H1 (cell line): ENCODE measurements at regions not wholly inside any gene's neighbourhood (a gene's known extent, or its start where the extent isn't known, plus 50 kb on each side); places are given as distances from the start of the nearest gene placed in this dataset.

ENCODE experiments used
- CTCF ChIA-PET: fragments of 300-600 bp; sonication (Branson Sonifier 250); formaldehyde crosslinking; loops from one replicate; lab custom pipeline; 2021; ENCODE audit not compliant: partially characterized antibody; lab: Charles Lee
- POLR2A ChIA-PET: fragments of 300-600 bp; sonication (Branson Sonifier 250); formaldehyde crosslinking; loops from one replicate; lab custom pipeline; 2021; ENCODE audit warnings: inconsistent platforms; ENCODE audit not compliant: partially characterized antibody; lab: Charles Lee
- DNase-seq, 2 experiments: peaks; one replicate each; pipeline versions ENCODE4 v3.0.0 to v3.0.0-alpha.2; 2010 to 2022; ENCODE audit warnings: low spot score in 2 of 2, low read depth in 1 of 2, mixed read lengths in 1 of 2
- FAIRE-seq: peaks from 2 replicates; lab custom pipeline; 2011; peaks lifted over from hg19 to GRCh38; lab: Jason Lieb, UNC
- H2AFZ ChIP-seq: 2 replicates; pipeline ENCODE4 v1.8.1; 2012; ENCODE audit warnings: low read length, inconsistent platforms
- H2AK5ac ChIP-seq: 2 replicates; pipeline ENCODE4 v1.6.1; 2013; ENCODE audit warnings: low read depth, low read length
- H2BK120ac ChIP-seq: replicated peaks from 2 replicates; pipeline ENCODE3; 2013; ENCODE audit warnings: low read depth, low read length, inconsistent platforms
- H2BK12ac ChIP-seq: 2 replicates; pipeline ENCODE4 v1.6.1; 2013; ENCODE audit warnings: low read depth, low read length
- H2BK15ac ChIP-seq: 2 replicates; pipeline ENCODE4 v1.6.1; 2013; ENCODE audit warnings: low read length
- H2BK20ac ChIP-seq: 2 replicates; pipeline ENCODE4 v1.6.1; 2013; ENCODE audit warnings: low read length
- H2BK5ac ChIP-seq: 2 replicates; pipeline ENCODE4 v1.6.1; 2013; ENCODE audit warnings: low read depth, low read length
- H3K14ac ChIP-seq: 2 replicates; pipeline ENCODE4 v1.6.1; 2013; ENCODE audit warnings: inconsistent platforms; ENCODE audit not compliant: insufficient read length
- H3K18ac ChIP-seq: 2 replicates; pipeline ENCODE4 v1.6.1; 2013; ENCODE audit warnings: low read length; ENCODE audit errors: extremely low read depth
- H3K23ac ChIP-seq: 2 replicates; pipeline ENCODE4 v1.6.1; 2013; ENCODE audit warnings: inconsistent platforms; ENCODE audit not compliant: insufficient read length
- H3K23me2 ChIP-seq: 2 replicates; pipeline ENCODE4 v1.6.1; 2013; ENCODE audit warnings: low read depth, low read length
- H3K27ac ChIP-seq: 2 replicates; pipeline ENCODE4 v1.6.1; 2011; ENCODE audit warnings: low read depth, low read length, inconsistent platforms
- H3K27me3 ChIP-seq, 4 experiments: replicated peaks in 1 of 4; 1 replicate in 1 of 4; 2 replicates in 3 of 4; pipeline versions ENCODE4 v1.6.1 to v1.8.1; 2011 to 2013; ENCODE audit warnings: low read length in 3 of 4, mild to moderate bottlenecking in 3 of 4, inconsistent platforms in 2 of 4, mixed read lengths in 2 of 4, moderate library complexity in 1 of 4; ENCODE audit not compliant: control insufficient read depth in 3 of 4, insufficient read depth in 3 of 4; ENCODE audit errors: extremely low read depth in 1 of 4
- H3K36me3 ChIP-seq, 4 experiments: 2 replicates each; pipeline versions ENCODE4 v1.6.1 to v1.8.1; 2011 to 2013; ENCODE audit warnings: mild to moderate bottlenecking in 4 of 4, low read length in 3 of 4, moderate library complexity in 2 of 4, control low read depth in 1 of 4, inconsistent platforms in 1 of 4; ENCODE audit not compliant: insufficient read depth in 4 of 4, control insufficient read depth in 2 of 4
- H3K4ac ChIP-seq: replicated peaks from 2 replicates; pipeline ENCODE3; 2013; ENCODE audit warnings: low read length, low read depth, mixed read lengths, inconsistent platforms; ENCODE audit not compliant: insufficient read length
- H3K4me1 ChIP-seq, 4 experiments: replicated peaks in 1 of 4; 1 replicate in 1 of 4; 2 replicates in 3 of 4; pipeline versions ENCODE4 v1.6.1 to v1.8.1; 2011 to 2013; ENCODE audit warnings: low read length in 3 of 4, inconsistent platforms in 2 of 4, mixed read lengths in 1 of 4; ENCODE audit not compliant: insufficient read depth in 4 of 4, control insufficient read depth in 3 of 4
- H3K4me2 ChIP-seq, 2 experiments: 2 replicates each; pipeline versions ENCODE4 v1.6.1 to v1.8.1; 2011 to 2013; ENCODE audit warnings: low read depth in 2 of 2, low read length in 2 of 2, control low read depth in 1 of 2, inconsistent platforms in 1 of 2, mild to moderate bottlenecking in 1 of 2; ENCODE audit not compliant: insufficient read depth in 1 of 2
- H3K4me3 ChIP-seq, 4 experiments: fragments of 200-600, 300-600 bp in 1 of 4; sonication (generic), shearing (Covaris generic), sonication (Bioruptor Twin) in 1 of 4; 2 replicates each; pipeline versions ENCODE4 v1.5.1 to v1.8.1; 2011 to 2016; ENCODE audit warnings: low read length in 4 of 4, low read depth in 3 of 4, control low read depth in 2 of 4, inconsistent platforms in 2 of 4, mild to moderate bottlenecking in 2 of 4, mixed read lengths in 1 of 4, moderate library complexity in 1 of 4; ENCODE audit not compliant: insufficient read depth in 2 of 4; ENCODE audit errors: extremely low read depth in 1 of 4
- H3K56ac ChIP-seq: replicated peaks from 2 replicates; pipeline ENCODE3; 2013; ENCODE audit warnings: low read depth, mild to moderate bottlenecking, mixed read lengths, low read length, inconsistent platforms; ENCODE audit not compliant: insufficient read length
- H3K79me1 ChIP-seq: 2 replicates; pipeline ENCODE4 v1.6.1; 2013; ENCODE audit warnings: low read depth, low read length, control low read depth
- H3K79me2 ChIP-seq, 2 experiments: 2 replicates each; pipeline versions ENCODE4 v1.6.1 to v1.8.1; 2012 to 2013; ENCODE audit warnings: low read length in 2 of 2, mild to moderate bottlenecking in 2 of 2, inconsistent platforms in 1 of 2; ENCODE audit not compliant: insufficient read depth in 2 of 2, control insufficient read depth in 1 of 2
- H3K9ac ChIP-seq, 4 experiments: replicated peaks in 1 of 4; 1 replicate in 1 of 4; 2 replicates in 3 of 4; pipeline versions ENCODE4 v1.6.1 to v1.8.1; 2011 to 2013; ENCODE audit warnings: low read depth in 3 of 4, low read length in 3 of 4, control low read depth in 2 of 4, mild to moderate bottlenecking in 2 of 4, moderate library complexity in 2 of 4, inconsistent platforms in 1 of 4; ENCODE audit errors: extremely low read depth in 1 of 4
- H3K9me3 ChIP-seq, 2 experiments: 2 replicates each; pipeline versions ENCODE4 v1.6.1 to v1.8.1; 2012 to 2013; ENCODE audit warnings: mild to moderate bottlenecking in 2 of 2, moderate library complexity in 2 of 2, control low read depth in 1 of 2, inconsistent platforms in 1 of 2, low read depth in 1 of 2, low read length in 1 of 2, mixed read lengths in 1 of 2; ENCODE audit not compliant: insufficient read depth in 2 of 2
- H4K20me1 ChIP-seq, 2 experiments: replicated peaks in 1 of 2; 2 replicates each; pipeline versions ENCODE3 to v1.8.1; 2011 to 2013; ENCODE audit warnings: inconsistent platforms in 2 of 2, low read length in 2 of 2, mild to moderate bottlenecking in 1 of 2; ENCODE audit not compliant: insufficient read depth in 2 of 2, control insufficient read depth in 1 of 2
- H4K5ac ChIP-seq: 2 replicates; pipeline ENCODE4 v1.6.1; 2013; ENCODE audit warnings: low read length, low read depth, mixed read lengths, inconsistent platforms; ENCODE audit not compliant: insufficient read length
- H4K8ac ChIP-seq: 2 replicates; pipeline ENCODE4 v1.8.0; 2013; ENCODE audit warnings: mild to moderate bottlenecking, moderate library complexity, low read length, inconsistent platforms; ENCODE audit not compliant: insufficient read depth; ENCODE audit errors: extremely low read depth
- H4K91ac ChIP-seq: replicated peaks from 2 replicates; pipeline ENCODE3; 2013; ENCODE audit warnings: low read length, mixed read lengths, inconsistent platforms; ENCODE audit not compliant: insufficient read length
- CEBPB ChIP-seq: IDR thresholded peaks from 2 replicates; pipeline ENCODE4 v1.6.1; 2012; ENCODE audit warnings: low read depth, low read length
- CREB1 ChIP-seq: IDR thresholded peaks from 2 replicates; pipeline ENCODE4 v1.6.1; 2012; ENCODE audit warnings: inconsistent platforms
- EZH2 ChIP-seq: fragments of 200-600 bp; sonication (generic); IDR thresholded peaks from 2 replicates; pipeline ENCODE4 v1.7.1; 2012; ENCODE audit warnings: low read depth, mild to moderate bottlenecking, moderate library complexity, low read length, inconsistent platforms; ENCODE audit not compliant: severe bottlenecking
- GABPA ChIP-seq: IDR thresholded peaks from 2 replicates; pipeline ENCODE4 v1.6.1; 2011; ENCODE audit warnings: mild to moderate bottlenecking, low read length, moderate library complexity, borderline replicate concordance; ENCODE audit not compliant: insufficient read depth
- KDM5A ChIP-seq: fragments of 200-600 bp; IDR thresholded peaks from 2 replicates; pipeline ENCODE4 v1.7.1; 2012; ENCODE audit warnings: mild to moderate bottlenecking, low read length, inconsistent platforms, mixed read lengths
- NANOG ChIP-seq: IDR thresholded peaks from 2 replicates; pipeline ENCODE4 v1.6.1; 2011; ENCODE audit warnings: low read length, low read depth, mild to moderate bottlenecking, inconsistent platforms; ENCODE audit not compliant: insufficient read depth, poor library complexity, severe bottlenecking
- POLR2A ChIP-seq, 2 experiments: IDR thresholded peaks; 1 replicate in 1 of 2; 2 replicates in 1 of 2; pipeline ENCODE4 v1.6.1; 2011; ENCODE audit warnings: low read depth in 2 of 2, low read length in 2 of 2, mild to moderate bottlenecking in 2 of 2; ENCODE audit errors: control extremely low read depth in 1 of 2
- POLR2AphosphoS5 ChIP-seq: IDR thresholded peaks from 2 replicates; pipeline ENCODE4 v1.6.1; 2011; ENCODE audit warnings: low read depth, low read length
- RAD21 ChIP-seq, 2 experiments: IDR thresholded peaks in 1 of 2; conservative IDR thresholded peaks in 1 of 2; 2 replicates each; pipeline ENCODE4 v1.6.1; 2011; ENCODE audit warnings: low read depth in 2 of 2, low read length in 2 of 2, improper control_type of control experiment in 1 of 2, inconsistent platforms in 1 of 2, mild to moderate bottlenecking in 1 of 2, moderate library complexity in 1 of 2
- SIN3A ChIP-seq, 2 experiments: IDR thresholded peaks in 1 of 2; conservative IDR thresholded peaks in 1 of 2; 2 replicates each; pipeline ENCODE4 v1.6.1; 2011 to 2012; ENCODE audit warnings: low read length in 2 of 2, improper control_type of control experiment in 1 of 2, low read depth in 1 of 2, mild to moderate bottlenecking in 1 of 2
- SUZ12 ChIP-seq: fragments of 200-600 bp; sonication (generic); IDR thresholded peaks from 2 replicates; pipeline ENCODE4 v1.6.1; 2012; ENCODE audit warnings: mild to moderate bottlenecking, inconsistent platforms, low read length, moderate library complexity, mixed read lengths
- WGBS, 2 experiments: shearing (Covaris generic) in 1 of 2; methylation state at CpG; one replicate each; pipeline versions ENCODE4 v1.1.6 to v1.1.7; 2013 to 2015; ENCODE audit warnings: low lambda C conversion rate in 2 of 2, mixed read lengths in 2 of 2, inconsistent platforms in 1 of 2, low coverage in 1 of 2, missing lambda C conversion rate in 1 of 2; ENCODE audit not compliant: insufficient replicate concordance in 2 of 2, insufficient coverage in 1 of 2, insufficient read length in 1 of 2; ENCODE audit errors: extremely low coverage in 1 of 2, missing lambda C conversion rate in 1 of 2; 5-methylcytosine and 5-hydroxymethylcytosine counted together
- TF ChIP-seq, protein P1 (sequence below), 3 experiments: IDR thresholded peaks; 1 replicate in 2 of 3; 2 replicates in 1 of 3; pipeline versions ENCODE4 v1.5.1 to v1.6.1; 2011; ENCODE audit warnings: low read length in 3 of 3, mild to moderate bottlenecking in 3 of 3, inconsistent platforms in 2 of 3, low read depth in 1 of 3, moderate library complexity in 1 of 3; ENCODE audit not compliant: insufficient read depth in 1 of 3; ENCODE audit errors: control extremely low read depth in 1 of 3

GRCh38 chr7:36051501-36051900, 101.6 kb upstream of the EEPD1 start:
- Histone ChIP-seq H3K23ac (no peak overlapping the region), H4K91ac (no peak overlapping the region), H3K4ac (no peak overlapping the region), H3K18ac (no peak overlapping the region), H4K8ac (no peak overlapping the region), H3K27me3 (no peaks in the 10 kb centered on the region; a peak in 1 of 7 replicates), H3K4me3 (no peak overlapping the region), H3K4me2 (no peak overlapping the region), H2BK12ac (no peak overlapping the region), H3K23me2 (no peaks in the 10 kb centered on the region), H2AFZ (no peak overlapping the region), H3K36me3 (no peaks in the 10 kb centered on the region), H2BK20ac (no peak overlapping the region), H3K27ac (no peak overlapping the region), H2BK120ac (no peak overlapping the region), H4K20me1 (no peaks in the 10 kb centered on the region), H3K9ac (no peak overlapping the region), H2BK5ac (no peak overlapping the region), H3K14ac (no peak overlapping the region), H4K5ac (no peak overlapping the region), H3K56ac (no peak overlapping the region), H2BK15ac (no peak overlapping the region), H2AK5ac (no peak overlapping the region), H3K9me3 (no peaks in the 10 kb centered on the region), H3K4me1 (peaks cover 2 to 6% (median 3%) of the 10 kb centered on the region in 4 experiments; a peak in 3 of 7 replicates), H3K79me1 (no peaks in the 10 kb centered on the region), H3K79me2 (no peaks in the 10 kb centered on the region)
- ChIA-PET CTCF (interaction anchor here (0.8 to 1.0 kb wide), 2 partner anchors 11 kb away, joined by 3 to 5 read pairs; no protein-coding TSS in a partner anchor), POLR2A (no interaction called here)
- FAIRE-seq (no peak), DNase-seq (no peak)
- WGBS, 2 experiments = 79% methylated on average over 4 of the region's 4 CpGs; no CpG with 5 or more reads in 1 of the 2 experiments
- TF ChIP-seq GABPA (no peak), SIN3A (conservative IDR thresholded peaks at IDR 0.05 in 1 of 2, IDR thresholded peaks at IDR 0.05 in 1 of 2; ENCODE audit: low read depth in 1 of 2, low read length in 2 of 2) (no peak), RAD21 (IDR thresholded peaks at IDR 0.05 in 1 of 2, conservative IDR thresholded peaks at IDR 0.05 in 1 of 2; ENCODE audit: low read depth in 2 of 2, low read length in 2 of 2) (no peak), CREB1 (no peak), EZH2 (no peak), POLR2AphosphoS5 (no peak), SUZ12 (no peak), POLR2A (IDR thresholded peaks at IDR 0.05; ENCODE audit: control extremely low read depth in 1 of 2, low read depth in 2 of 2, low read length in 2 of 2) (no peak), CEBPB (no peak), NANOG (no peak), KDM5A (no peak)
- TF ChIP-seq, protein P1, sequence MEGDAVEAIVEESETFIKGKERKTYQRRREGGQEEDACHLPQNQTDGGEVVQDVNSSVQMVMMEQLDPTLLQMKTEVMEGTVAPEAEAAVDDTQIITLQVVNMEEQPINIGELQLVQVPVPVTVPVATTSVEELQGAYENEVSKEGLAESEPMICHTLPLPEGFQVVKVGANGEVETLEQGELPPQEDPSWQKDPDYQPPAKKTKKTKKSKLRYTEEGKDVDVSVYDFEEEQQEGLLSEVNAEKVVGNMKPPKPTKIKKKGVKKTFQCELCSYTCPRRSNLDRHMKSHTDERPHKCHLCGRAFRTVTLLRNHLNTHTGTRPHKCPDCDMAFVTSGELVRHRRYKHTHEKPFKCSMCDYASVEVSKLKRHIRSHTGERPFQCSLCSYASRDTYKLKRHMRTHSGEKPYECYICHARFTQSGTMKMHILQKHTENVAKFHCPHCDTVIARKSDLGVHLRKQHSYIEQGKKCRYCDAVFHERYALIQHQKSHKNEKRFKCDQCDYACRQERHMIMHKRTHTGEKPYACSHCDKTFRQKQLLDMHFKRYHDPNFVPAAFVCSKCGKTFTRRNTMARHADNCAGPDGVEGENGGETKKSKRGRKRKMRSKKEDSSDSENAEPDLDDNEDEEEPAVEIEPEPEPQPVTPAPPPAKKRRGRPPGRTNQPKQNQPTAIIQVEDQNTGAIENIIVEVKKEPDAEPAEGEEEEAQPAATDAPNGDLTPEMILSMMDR (IDR thresholded peaks at IDR 0.05; ENCODE audit: control extremely low read depth in 1 of 3, insufficient read depth in 1 of 3, low read depth in 1 of 3, low read length in 3 of 3) = no peak
